ENCODE measurements at regions not wholly inside any gene's neighbourhood (a gene's known extent, or its start where the extent isn't known, plus 50 kb on each side); places are given as distances from the start of the nearest gene placed in this dataset.
A peak's percentile ranks its signal among the peaks of the same experiment; 100 is the strongest.

DNA sequence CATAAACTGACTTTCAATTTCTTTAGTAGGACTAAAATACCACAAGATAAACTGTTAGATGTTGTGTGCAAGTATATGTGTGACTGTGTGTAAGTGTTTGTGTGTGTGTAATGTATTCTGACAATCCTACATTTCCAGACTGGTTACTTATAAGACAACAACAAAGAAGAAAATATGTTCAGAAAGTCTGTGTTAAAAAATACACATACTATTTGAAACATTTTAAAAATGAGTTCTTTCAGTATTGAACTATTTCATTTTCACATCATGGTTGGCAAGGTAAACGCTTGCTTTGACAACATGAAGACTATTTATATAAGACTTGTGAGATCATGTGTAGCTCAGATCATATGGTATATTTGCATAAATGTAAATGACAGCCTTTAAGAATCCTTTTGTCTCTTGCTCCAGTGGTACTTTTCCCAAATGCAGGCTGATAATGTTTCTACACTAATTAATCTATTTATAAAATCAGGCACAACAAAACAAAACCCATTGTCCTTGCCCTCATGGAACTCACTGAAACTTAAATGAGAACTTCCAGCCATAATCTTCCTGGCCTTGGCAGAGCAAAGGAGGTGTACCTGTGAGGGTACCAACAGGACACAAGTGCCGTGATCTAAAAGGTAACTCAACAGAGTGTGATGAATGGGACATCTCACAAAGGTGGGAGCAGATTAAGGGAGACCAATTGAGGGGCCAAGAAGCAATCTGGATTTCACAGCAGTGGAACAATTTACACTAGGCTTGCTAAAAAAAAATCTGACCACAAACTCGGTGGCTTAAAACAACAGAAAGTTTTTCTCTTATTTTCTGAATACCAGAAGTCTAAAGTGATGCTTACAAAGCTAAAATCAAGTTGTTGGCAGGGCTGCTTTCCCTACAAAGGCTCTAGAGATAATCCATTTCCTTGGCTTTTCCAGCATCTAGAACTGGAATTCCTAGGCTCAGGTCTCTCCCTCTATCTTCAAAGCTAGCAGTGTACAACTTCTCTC lies 349.0 kb downstream of the TBC1D4 start:
- DNase-seq (ENCODE audit: low read depth): no peak

DNA sequence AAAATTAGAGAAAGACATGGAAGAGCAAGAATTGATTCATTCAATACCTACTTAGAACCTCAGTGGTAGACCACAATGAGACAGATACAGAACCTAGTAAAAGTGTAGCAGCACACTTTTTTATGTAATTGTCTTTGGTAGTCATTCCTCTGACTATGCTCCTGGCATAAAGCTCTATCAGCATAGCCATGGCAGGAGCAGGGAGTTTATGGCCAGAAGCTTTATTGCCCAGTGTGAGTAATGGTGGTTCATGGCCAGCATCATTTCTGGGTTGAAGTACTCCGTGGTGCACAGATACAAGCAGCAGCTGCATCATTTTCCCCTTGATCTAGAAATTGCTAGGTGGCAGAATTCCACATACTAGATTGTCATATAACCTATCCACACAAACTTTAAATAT lies 352.6 kb downstream of the TBC1D4 start:
- no peak for DNase-seq (ENCODE audit: low read depth)

DNA sequence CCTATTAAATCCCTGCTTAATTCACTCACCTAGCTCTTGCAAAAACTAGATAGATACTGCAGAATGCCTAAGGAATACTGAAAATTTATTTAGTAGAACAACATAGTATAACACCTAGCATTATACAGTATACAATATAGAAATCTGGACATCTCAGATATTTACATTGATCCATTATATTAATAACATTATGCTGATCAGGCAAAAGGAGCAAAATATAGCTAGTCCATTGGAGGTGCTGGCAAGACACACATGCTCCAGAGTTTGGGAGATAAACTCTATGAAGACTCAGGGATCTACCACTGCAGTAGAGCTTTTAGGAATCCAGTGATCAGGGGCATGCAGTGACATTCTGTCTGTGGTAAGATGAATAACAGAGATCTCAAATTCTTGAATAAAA lies 357.6 kb downstream of the TBC1D4 start:
- DNase-seq (ENCODE audit: low read depth): no peak

DNA sequence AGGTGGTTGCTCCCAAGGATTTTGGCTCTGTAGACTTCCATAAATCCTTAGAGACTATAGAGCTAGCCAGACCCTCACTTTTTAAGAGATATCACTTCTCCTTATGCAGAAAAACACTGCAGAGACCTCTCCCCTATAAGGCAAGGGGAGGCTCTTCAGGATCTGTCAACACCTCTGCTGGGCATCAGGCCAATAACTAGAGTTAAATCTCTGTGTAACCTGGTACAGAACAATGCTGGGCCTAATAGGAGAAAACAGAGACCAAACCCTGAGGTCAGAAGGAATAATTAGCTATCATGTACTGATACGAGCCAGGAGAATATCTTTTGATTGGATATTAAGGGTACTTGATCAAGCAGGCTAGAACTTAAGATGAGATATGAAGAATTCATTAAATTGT lies 358.5 kb downstream of the TBC1D4 start:
- DNase-seq (ENCODE audit: low read depth): no peak

DNA sequence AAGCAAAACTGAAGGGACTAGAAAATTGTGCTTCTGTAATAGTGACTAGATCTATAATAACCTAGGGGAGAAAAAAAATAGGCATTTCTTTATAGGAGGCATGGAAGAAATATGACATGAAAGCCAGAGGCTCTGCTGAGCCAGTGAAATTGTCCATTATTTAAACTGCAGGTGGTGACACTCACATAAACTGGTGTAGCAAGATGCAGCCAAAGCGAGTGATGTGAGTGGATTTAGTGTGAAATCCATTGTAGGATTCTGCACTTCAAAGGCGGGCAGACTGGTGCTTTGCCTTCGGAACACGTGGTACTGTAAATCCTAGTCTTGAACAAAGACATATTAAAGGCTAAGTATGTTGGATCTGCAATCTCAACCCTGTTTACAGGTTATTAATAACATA lies 361.9 kb downstream of the TBC1D4 start:
- no peak for DNase-seq (ENCODE audit: low read depth)

DNA sequence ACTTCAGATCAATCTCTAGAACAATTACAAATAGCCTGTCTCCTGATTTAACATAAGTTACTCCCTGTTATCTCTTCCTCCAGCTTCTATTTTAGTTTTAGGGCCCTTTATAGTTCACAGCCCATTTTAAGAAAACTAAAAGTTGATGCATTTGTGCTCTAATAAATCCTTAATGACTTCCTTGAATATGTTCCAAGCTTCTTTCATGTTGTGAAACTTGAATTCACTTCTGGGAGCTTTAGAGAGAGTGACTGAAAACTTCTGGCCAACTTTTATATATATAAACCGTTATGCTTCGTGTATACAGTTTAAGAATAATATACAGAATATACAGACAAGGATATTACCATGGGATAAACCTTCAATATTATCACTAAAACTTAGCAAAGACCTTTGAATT lies 366.8 kb downstream of the TBC1D4 start:
- DNase-seq (ENCODE audit: low read depth): no peak

DNA sequence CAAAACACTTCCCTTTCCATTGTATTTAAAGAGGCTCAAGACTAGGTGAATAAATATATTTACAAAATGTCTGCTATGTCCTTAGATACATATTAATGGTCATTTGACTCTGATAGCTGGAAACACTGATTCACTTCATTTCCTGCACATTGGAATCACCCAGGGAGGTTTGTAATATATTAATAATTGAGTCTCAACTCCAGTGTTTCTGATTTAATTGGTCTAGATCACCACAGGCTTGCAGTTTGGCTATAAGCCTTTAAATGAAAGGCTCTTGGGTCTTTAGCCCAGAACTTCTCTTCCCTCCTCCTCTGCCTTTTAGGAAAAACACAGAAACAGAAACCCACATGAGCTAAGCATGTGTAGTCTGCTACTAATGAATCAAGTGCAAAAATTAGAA lies 378.0 kb downstream of the TBC1D4 start:
- DNase-seq (ENCODE audit: low read depth): no peak

DNA sequence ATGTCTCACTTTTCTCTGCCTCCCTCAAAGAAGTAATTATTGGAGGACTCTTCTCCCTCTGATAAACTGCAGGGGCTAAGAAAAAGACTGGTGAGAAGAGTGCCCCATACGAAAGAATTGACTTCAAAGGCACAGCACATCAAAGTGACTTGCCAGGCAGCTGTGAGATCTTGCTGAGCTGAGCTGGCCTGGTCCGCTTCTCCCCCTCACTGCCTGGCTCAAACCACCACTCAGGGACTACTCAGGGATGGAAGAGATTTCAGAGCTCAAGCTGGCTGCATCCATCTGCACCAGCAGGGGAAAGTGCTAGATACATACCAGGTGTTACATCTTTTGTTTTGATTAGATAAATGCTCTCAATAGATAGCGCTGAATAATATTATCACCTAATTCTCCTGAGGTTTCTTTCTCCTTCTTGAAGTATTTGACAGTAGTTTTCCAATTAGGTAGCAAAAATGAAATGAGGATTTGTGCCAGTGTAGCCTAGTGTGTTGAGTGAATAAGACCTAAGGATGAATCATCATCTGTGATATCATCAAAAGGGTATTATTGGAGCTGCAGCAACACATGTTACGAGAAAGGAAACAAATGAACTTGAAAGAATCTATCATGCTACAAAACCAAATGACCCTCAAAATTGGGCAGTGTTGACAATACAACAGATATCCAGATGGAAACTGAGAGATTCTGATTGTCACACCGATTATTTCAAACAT lies 379.8 kb downstream of the TBC1D4 start:
- DNase-seq (ENCODE audit: low read depth): peak; percentile 62

DNA sequence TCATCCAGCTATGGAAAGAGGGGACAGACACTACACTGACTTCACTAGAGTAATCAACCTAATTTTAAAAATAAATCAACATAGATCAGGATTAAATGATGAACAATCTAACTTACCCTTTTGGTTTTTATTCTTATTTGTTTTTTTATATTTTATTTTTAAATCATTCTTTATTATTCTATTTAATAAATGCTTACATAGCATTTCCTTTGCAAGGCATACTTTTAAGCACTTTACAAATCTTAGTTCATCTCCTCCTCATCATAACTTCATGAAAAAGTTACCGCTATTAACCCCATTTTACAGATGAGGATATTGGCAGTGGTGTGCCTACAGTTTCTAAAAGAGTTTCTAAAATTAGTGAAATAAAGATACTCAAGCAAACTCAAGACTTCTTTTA lies 380.6 kb downstream of the TBC1D4 start:
- DNase-seq (ENCODE audit: low read depth): no peak

DNA sequence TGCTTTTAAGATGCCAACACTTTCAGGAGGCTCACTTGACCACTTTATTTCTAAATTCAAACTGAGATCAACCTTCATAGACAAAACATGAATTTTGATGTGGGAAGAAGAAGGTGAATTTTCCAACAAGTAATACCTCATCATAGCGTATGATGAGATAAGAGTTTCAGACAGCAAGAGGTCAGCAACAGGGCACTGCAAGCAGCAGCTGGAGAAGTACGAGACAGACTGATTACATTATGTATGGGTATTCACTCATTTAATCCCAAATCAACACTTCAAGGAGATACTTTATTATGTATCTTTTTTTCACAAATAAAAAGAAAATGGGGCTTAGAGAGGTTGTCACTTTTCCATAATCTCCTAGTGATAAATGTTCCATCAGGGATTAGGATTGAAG lies 389.8 kb downstream of the TBC1D4 start:
- no peak for DNase-seq (ENCODE audit: low read depth)

DNA sequence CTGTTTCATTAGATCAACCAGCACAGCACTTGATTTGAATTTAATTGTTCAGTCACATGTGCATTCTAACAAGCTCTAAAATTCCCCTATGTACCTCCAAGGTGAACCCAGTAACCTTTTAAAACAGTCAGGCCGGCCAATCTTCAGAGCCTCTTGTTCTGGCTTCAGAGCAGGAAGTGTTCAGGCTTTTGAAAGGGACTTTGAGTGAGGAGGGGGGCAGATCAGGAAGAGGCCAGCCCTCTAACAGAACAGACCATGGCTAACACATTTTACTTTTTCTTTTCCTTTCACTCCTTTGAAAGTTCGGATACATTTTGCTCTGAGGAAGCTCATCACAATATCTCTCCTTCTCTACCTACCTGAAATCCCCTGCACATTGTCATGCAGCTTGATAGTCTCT lies 390.3 kb downstream of the TBC1D4 start:
- DNase-seq (ENCODE audit: low read depth): no peak

DNA sequence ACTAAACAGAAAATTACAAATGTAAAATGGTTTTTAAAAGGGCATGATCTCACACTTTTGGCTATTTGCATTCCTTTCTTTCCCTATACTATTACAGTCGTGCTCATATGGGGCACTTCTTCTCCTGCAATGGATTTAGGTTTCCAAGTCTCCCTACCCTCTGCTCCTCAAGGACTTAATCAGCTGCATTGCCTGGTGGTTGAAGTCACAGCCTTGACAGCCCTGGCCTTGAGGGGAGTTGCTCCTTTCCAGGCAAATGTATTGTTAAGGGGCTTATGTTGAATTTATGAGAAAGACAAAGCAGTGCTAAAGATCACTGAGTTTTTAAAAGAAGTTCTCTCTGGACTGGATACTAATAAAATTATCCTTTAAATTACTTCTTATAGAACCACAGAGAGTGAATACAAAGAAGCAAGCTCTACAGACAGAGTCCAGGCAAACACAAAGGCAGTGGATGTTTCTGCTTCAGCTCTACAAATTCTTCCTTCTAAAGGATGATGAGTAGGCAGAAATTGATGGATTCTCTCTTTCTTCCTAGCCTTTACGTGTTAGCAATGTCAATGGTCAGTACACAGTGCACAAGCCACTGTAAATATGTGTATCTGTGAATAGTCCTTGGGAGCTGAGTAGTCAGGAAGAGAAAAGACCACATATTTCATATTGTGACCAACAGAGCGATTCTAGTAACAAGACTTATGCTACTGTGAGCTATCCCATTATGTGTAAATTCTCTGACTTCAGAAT lies 390.9 kb downstream of the TBC1D4 start:
- no peak for DNase-seq (ENCODE audit: low read depth)

DNA sequence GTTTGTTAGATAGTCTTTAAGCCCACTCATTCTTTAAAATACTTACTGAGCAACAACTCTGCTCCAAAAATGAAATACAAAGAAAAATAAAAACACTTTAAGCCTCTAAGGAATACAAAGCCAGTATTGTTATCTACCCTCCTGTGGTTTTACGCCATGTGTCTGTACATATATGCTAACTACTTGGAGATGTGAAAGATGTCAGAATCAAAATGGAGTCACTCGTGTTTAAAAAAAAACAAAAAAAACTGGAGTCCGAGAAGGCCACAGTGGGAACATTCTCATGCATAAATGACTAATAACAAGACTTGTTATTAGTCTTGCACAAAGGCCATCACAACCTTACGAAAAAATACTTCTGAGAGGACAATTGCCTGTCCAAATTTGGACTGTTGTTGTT lies 393.1 kb downstream of the TBC1D4 start:
- no peak for DNase-seq (ENCODE audit: low read depth)

DNA sequence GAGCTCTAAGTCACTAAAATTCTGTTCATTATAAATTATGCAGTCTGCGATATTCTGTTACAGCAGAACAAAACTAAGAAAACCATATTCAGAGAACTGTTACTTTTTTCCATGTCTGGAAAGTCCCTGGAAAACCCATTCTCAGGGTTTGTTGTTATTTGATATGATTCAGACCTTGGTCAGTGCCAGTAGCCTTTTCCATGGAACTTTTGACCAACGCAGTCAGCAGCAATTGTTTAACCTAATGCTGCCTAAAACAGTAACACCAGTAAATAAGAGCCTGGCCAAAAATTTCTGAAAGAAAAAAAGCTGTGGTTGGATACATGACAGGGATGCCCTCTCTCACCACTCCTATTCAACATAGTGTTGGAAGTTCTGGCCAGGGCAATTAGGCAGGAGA lies 402.7 kb downstream of the TBC1D4 start:
- peak; percentile 55 for DNase-seq (ENCODE audit: low read depth)

DNA sequence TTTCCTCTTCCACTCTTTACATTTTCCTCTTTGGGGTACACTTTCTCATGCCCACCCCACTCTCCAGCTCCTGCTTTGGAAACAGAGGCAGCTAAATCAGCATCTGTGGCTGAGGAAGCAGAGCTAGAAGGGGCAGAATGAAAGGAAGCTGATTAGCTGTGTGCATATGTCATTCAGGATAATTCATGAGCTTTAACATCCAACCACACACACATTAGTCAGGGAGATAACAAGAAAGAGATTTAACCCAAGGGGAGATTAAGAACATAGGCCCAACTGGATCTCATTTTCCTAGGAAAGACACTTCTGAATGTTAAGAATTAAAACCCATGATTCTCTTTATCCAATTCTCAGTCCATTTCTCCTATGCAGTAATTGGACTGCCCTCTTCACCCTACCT lies 405.5 kb downstream of the TBC1D4 start:
- DNase-seq (ENCODE audit: low read depth): peak; percentile 23

DNA sequence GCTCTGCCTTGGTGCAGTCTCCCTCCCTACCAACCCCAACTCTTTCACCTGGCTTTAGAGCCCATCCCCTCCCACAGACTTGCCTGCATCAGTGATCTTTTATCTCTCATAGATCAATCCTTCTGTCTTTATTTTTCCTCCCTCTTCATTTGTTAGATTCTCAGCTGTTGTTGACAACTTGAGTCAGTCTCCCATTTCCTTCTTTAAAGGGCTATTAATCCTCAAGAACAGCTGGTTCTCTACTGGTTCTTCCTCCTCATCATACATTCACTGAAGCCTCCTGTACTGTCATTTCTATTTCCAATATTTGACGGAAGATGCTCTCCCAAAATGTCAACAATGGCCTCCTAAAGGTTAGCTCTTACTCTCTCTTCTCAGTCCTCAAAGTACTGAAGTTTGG lies 408.2 kb downstream of the TBC1D4 start:
- DNase-seq (ENCODE audit: low read depth): no peak

DNA sequence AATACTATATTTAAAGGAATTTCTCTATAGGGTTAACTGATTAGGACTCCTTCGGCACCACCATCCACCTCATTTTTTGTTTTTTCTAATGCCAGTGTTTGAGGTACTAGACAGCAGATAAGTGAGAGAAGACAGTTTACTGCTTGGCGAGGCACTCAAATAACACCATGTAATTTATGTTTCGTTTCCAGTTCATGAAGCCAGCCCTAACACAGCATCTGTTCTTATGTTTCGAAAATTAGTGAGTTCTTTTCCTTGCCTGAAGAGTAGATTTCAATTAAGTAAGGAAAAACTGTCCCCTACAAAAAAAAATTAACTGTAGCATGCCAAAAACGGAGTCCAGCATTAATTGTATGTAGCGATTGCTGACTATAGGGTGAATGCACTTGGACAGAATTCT lies 409.1 kb downstream of the TBC1D4 start:
- DNase-seq (ENCODE audit: low read depth): no peak

DNA sequence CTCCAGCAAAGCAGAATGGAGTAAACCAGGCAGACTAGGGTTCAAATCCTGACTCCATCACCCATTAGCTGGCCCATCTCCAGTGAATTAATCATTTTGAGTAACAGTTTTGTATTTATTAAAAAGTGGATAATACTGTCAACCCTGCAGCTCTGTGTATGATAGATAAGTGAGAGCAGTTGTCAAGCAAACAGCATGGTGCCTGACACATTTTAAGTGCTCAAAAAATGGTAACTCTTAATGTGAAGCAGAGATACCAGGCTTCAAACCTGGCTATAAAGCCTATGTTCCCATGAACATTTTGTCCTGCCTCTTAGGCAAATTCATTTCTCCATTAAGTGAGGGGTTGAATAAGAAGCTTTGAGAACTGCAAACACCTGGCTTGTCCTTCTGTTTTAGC lies 409.6 kb downstream of the TBC1D4 start:
- DNase-seq (ENCODE audit: low read depth): no peak

DNA sequence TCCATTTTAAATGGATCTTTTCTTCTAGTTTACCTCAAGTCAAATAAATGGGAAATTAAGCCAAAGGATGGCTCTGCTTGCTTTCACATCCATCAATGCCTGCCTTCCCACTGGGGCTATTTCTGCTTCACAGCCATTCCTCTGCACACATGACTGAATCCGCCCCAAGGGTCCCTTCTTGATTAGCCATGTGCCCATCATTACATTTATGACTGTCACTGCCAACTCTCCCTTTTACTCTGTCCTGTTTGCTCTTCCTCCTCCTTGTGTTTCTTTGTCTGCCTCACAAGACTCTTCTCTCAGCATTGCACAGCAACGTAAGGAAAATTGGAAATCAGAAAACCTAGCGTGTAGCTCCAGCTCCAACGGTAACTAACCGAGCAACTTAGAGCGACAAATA lies 410.2 kb downstream of the TBC1D4 start:
- DNase-seq (ENCODE audit: low read depth): no peak

DNA sequence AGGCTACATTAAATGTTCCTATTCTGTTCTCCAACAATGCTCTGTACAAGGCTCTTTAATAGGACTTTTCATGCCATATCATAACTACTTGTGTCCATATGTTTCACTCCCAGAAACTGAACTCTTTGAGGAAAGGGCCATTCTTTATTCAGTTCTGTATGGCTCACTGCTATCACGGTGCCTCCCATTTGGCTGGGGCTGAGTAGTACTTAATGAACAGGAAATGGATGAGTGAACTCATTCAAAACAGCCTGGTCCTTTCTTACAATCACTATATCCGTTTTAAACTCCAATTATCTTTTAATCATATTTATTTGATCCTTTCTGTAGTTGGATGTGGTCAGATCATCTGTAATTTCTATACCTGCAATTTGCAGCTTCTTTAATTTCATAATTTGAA lies 410.6 kb downstream of the TBC1D4 start:
- DNase-seq (ENCODE audit: low read depth): peak; percentile 8

DNA sequence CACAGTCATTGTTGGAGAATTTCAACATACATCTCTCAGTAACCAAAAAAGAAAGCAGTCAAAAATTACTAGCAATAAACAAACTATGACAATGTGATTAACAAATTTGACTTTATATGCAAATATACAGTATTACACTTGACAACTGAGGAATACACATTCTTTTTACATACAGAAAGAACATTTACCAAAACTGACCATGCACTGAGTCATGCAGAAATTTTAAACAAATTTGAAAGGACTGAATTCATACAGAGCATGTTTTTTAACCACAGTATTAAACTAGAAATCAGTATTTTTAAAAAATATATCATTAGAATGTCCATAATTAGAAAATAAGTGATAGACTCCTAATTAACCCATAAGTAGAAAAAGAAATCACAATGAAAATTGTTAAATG lies 420.1 kb downstream of the TBC1D4 start:
- DNase-seq (ENCODE audit: low read depth): peak; percentile 15

DNA sequence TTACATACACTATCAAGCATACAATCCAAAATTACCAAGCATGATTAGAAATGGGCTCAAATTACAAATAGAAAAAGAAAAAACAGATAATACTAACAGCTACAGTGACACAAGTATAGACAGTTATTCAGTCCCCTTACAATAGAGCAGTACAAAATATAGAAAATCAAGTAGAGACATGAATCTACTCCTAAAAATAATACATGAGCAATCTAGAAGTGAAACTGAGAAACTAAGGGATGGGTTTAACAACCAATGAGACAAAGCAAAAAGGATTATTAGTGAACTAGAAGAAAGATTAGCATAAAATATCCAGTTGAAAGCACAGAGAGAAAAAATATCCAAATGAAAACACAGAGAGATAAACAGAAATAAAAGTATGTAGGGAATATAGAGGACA lies 426.7 kb downstream of the TBC1D4 start:
- no peak for DNase-seq (ENCODE audit: low read depth)

DNA sequence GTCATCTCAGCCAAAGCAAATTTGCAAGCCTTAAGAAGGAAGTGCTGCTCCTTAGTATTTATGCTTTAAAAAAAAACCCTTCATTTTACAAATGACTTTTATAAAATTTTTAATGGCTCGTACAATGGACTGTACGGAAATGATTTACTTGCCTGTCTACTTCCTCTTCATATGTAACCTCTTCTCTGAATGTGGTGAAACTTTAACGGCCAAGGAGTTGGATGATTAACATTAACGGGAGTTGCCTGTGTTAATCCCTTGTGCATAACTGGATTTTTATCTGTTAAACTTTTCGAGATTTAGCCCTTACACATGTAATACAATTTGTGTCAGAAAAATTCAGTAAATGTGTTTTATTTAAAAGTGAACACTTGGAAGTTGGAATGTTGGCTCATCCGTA lies 429.4 kb downstream of the TBC1D4 start:
- no peak for DNase-seq (ENCODE audit: low read depth)

All from iris pigment epithelial cell (primary cell).